ENCODE measurements at regions not wholly inside any gene's neighbourhood (a gene's known extent, or its start where the extent isn't known, plus 50 kb on each side); places are given as distances from the start of the nearest gene placed in this dataset.

GRCh38 chr11:23684701-23685100 is 812.2 kb upstream of the LUZP2 start:
- intact Hi-C loops (cut with DNase I), result no loop called here
- H3K27ac ChIP-seq (ENCODE audit: low read length), result no peak overlapping the region
- 66% methylated on average over 2 of the region's 2 CpGs for WGBS
- no peak for ATAC-seq
- H3K4me3 ChIP-seq (ENCODE audit: low read length), result no peak overlapping the region
- no peak for DNase-seq
- no peaks in the 10 kb centered on the region for H3K4me1 ChIP-seq (ENCODE audit: control insufficient read depth, insufficient read depth, low read length)
- no peaks in the 10 kb centered on the region for H3K9me3 ChIP-seq (ENCODE audit: control insufficient read depth, low read length)
- H3K27me3 ChIP-seq (ENCODE audit: control insufficient read depth, insufficient read depth), result no peaks in the 10 kb centered on the region

GRCh38 chr11:23687991-23688390 is 808.9 kb upstream of the LUZP2 start:
- H3K4me3 ChIP-seq (ENCODE audit: low read length), result no peak overlapping the region
- intact Hi-C loops (cut with DNase I), result no loop called here
- no peaks in the 10 kb centered on the region for H3K27me3 ChIP-seq (ENCODE audit: control insufficient read depth, insufficient read depth)
- no peak overlapping the region for H3K27ac ChIP-seq (ENCODE audit: low read length)
- no peaks in the 10 kb centered on the region for H3K9me3 ChIP-seq (ENCODE audit: control insufficient read depth, low read length)
- no peak for DNase-seq
- no peaks in the 10 kb centered on the region for H3K4me1 ChIP-seq (ENCODE audit: control insufficient read depth, insufficient read depth, low read length)
- ATAC-seq, result no peak
- 54% methylated on average over 3 of the region's 3 CpGs for WGBS

GRCh38 chr11:23688411-23688810 is 808.4 kb upstream of the LUZP2 start:
- Histone ChIP-seq H3K9me3 (ENCODE audit: control insufficient read depth, low read length) (no peaks in the 10 kb centered on the region), H3K27ac (ENCODE audit: low read length) (no peak overlapping the region), H3K27me3 (ENCODE audit: control insufficient read depth, insufficient read depth) (no peaks in the 10 kb centered on the region), H3K4me1 (ENCODE audit: control insufficient read depth, insufficient read depth, low read length) (no peaks in the 10 kb centered on the region), H3K4me3 (ENCODE audit: low read length) (no peak overlapping the region)
- intact Hi-C loops (cut with DNase I), result no loop called here
- WGBS, result 59% methylated on average over 4 of the region's 4 CpGs
- DNase-seq (no peak), ATAC-seq (no peak)

GRCh38 chr11:23688835-23689234 is 808.0 kb upstream of the LUZP2 start:
- Histone ChIP-seq H3K4me3 (ENCODE audit: low read length) (no peak overlapping the region), H3K9me3 (ENCODE audit: control insufficient read depth, low read length) (no peaks in the 10 kb centered on the region), H3K4me1 (ENCODE audit: control insufficient read depth, insufficient read depth, low read length) (no peaks in the 10 kb centered on the region), H3K27ac (ENCODE audit: low read length) (no peak overlapping the region), H3K27me3 (ENCODE audit: control insufficient read depth, insufficient read depth) (no peaks in the 10 kb centered on the region)
- DNase-seq (no peak), ATAC-seq (no peak)
- intact Hi-C loops (cut with DNase I), result no loop called here
- 46% methylated on average over 4 of the region's 4 CpGs for WGBS

- 78% methylated on average over 5 of the region's 5 CpGs for WGBS
- ATAC-seq, result no peak
- Histone ChIP-seq H3K4me1 (ENCODE audit: control insufficient read depth, insufficient read depth, low read length) (no peaks in the 10 kb centered on the region), H3K27me3 (ENCODE audit: control insufficient read depth, insufficient read depth) (no peaks in the 10 kb centered on the region), H3K9me3 (ENCODE audit: control insufficient read depth, low read length) (no peaks in the 10 kb centered on the region), H3K27ac (ENCODE audit: low read length) (no peak overlapping the region), H3K4me3 (ENCODE audit: low read length) (no peak overlapping the region)
- intact Hi-C loops (cut with DNase I), result no loop called here
- no peak for DNase-seq
Observed at GRCh38 chr11:23696688-23697415, 800.0 kb upstream of the LUZP2 start.

GRCh38 chr11:23704183-23704582 is 792.7 kb upstream of the LUZP2 start:
- WGBS, result 85% methylated on average over 1 of the region's 1 CpG
- no peak for DNase-seq
- H3K4me1 ChIP-seq (ENCODE audit: control insufficient read depth, insufficient read depth, low read length), result no peaks in the 10 kb centered on the region
- H3K27me3 ChIP-seq (ENCODE audit: control insufficient read depth, insufficient read depth), result no peaks in the 10 kb centered on the region
- no peak overlapping the region for H3K27ac ChIP-seq (ENCODE audit: low read length)
- no peak for ATAC-seq
- no peaks in the 10 kb centered on the region for H3K9me3 ChIP-seq (ENCODE audit: control insufficient read depth, low read length)
- no peak overlapping the region for H3K4me3 ChIP-seq (ENCODE audit: low read length)
- intact Hi-C loops (cut with DNase I), result no loop called here

- H3K9me3 ChIP-seq (ENCODE audit: control insufficient read depth, low read length), result no peaks in the 10 kb centered on the region
- H3K27me3 ChIP-seq (ENCODE audit: control insufficient read depth, insufficient read depth), result no peaks in the 10 kb centered on the region
- no peak overlapping the region for H3K27ac ChIP-seq (ENCODE audit: low read length)
- DNase-seq (no peak), ATAC-seq (no peak)
- H3K4me1 ChIP-seq (ENCODE audit: control insufficient read depth, insufficient read depth, low read length), result no peaks in the 10 kb centered on the region
- H3K4me3 ChIP-seq (ENCODE audit: low read length), result no peak overlapping the region
- intact Hi-C loops (cut with DNase I), result no loop called here
- 62% methylated on average over 1 of the region's 1 CpG for WGBS
Observed at GRCh38 chr11:23711981-23712380, 784.9 kb upstream of the LUZP2 start.

GRCh38 chr11:23719016-23719415 is 777.8 kb upstream of the LUZP2 start:
- WGBS, result 82% methylated on average over 3 of the region's 3 CpGs

GRCh38 chr11:23723861-23724260 is 773.0 kb upstream of the LUZP2 start:
- 82% methylated on average over 1 of the region's 1 CpG for WGBS
- Histone ChIP-seq H3K4me3 (ENCODE audit: low read length) (no peak overlapping the region), H3K27me3 (ENCODE audit: control insufficient read depth, insufficient read depth) (no peaks in the 10 kb centered on the region), H3K27ac (ENCODE audit: low read length) (no peak overlapping the region), H3K4me1 (ENCODE audit: control insufficient read depth, insufficient read depth, low read length) (no peaks in the 10 kb centered on the region), H3K9me3 (ENCODE audit: control insufficient read depth, low read length) (no peaks in the 10 kb centered on the region)
- DNase-seq (no peak), ATAC-seq (no peak)
- intact Hi-C loops (cut with DNase I), result no loop called here

More at GRCh38 chr11:23719016-23719415, 777.8 kb upstream of the LUZP2 start:
- ATAC-seq (no peak), DNase-seq (no peak)
- Histone ChIP-seq H3K9me3 (ENCODE audit: control insufficient read depth, low read length) (no peaks in the 10 kb centered on the region), H3K4me3 (ENCODE audit: low read length) (no peak overlapping the region), H3K27me3 (ENCODE audit: control insufficient read depth, insufficient read depth) (no peaks in the 10 kb centered on the region), H3K4me1 (ENCODE audit: control insufficient read depth, insufficient read depth, low read length) (no peaks in the 10 kb centered on the region), H3K27ac (ENCODE audit: low read length) (no peak overlapping the region)
- intact Hi-C loops (cut with DNase I), result no loop called here

GRCh38 chr11:23725752-23726151 is 771.1 kb upstream of the LUZP2 start:
- no peaks in the 10 kb centered on the region for H3K4me1 ChIP-seq (ENCODE audit: control insufficient read depth, insufficient read depth, low read length)
- DNase-seq, result no peak
- no peaks in the 10 kb centered on the region for H3K9me3 ChIP-seq (ENCODE audit: control insufficient read depth, low read length)
- ATAC-seq, result no peak
- no peak overlapping the region for H3K4me3 ChIP-seq (ENCODE audit: low read length)
- intact Hi-C loops (cut with DNase I), result no loop called here
- H3K27me3 ChIP-seq (ENCODE audit: control insufficient read depth, insufficient read depth), result no peaks in the 10 kb centered on the region
- no peak overlapping the region for H3K27ac ChIP-seq (ENCODE audit: low read length)
- WGBS, result 88% methylated on average over 5 of the region's 5 CpGs

GRCh38 chr11:23727387-23727786 is 769.5 kb upstream of the LUZP2 start:
- no peak for ATAC-seq

GRCh38 chr11:23727794-23728193 is 769.1 kb upstream of the LUZP2 start:
- intact Hi-C loops (cut with DNase I), result no loop called here
- Histone ChIP-seq H3K4me3 (ENCODE audit: low read length) (no peak overlapping the region), H3K27me3 (ENCODE audit: control insufficient read depth, insufficient read depth) (no peaks in the 10 kb centered on the region), H3K9me3 (ENCODE audit: control insufficient read depth, low read length) (no peaks in the 10 kb centered on the region), H3K4me1 (ENCODE audit: control insufficient read depth, insufficient read depth, low read length) (no peaks in the 10 kb centered on the region), H3K27ac (ENCODE audit: low read length) (no peak overlapping the region)
- DNase-seq (no peak), ATAC-seq (no peak)
- WGBS, result 51% methylated on average over 2 of the region's 2 CpGs

More at GRCh38 chr11:23727387-23727786, 769.5 kb upstream of the LUZP2 start:
- Histone ChIP-seq H3K4me1 (ENCODE audit: control insufficient read depth, insufficient read depth, low read length) (no peaks in the 10 kb centered on the region), H3K27me3 (ENCODE audit: control insufficient read depth, insufficient read depth) (no peaks in the 10 kb centered on the region), H3K27ac (ENCODE audit: low read length) (no peak overlapping the region), H3K4me3 (ENCODE audit: low read length) (no peak overlapping the region), H3K9me3 (ENCODE audit: control insufficient read depth, low read length) (no peaks in the 10 kb centered on the region)
- intact Hi-C loops (cut with DNase I), result no loop called here
- no peak for DNase-seq

All from right cardiac atrium (tissue), 5 donors.